ENCODE measurements at regions not wholly inside any gene's neighbourhood (a gene's known extent, or its start where the extent isn't known, plus 50 kb on each side); places are given as distances from the start of the nearest gene placed in this dataset.

GRCh38 chr4:96136056-96136455 is 296.2 kb downstream of the PDHA2 start:
- H3K4me3 ChIP-seq = no peak overlapping the region
- no peaks in the 10 kb centered on the region for H3K9me3 ChIP-seq (replicated peaks; ENCODE audit: control insufficient read depth, insufficient read depth, low read length)
- CTCF ChIA-PET = interaction anchor here (1.3 kb wide), 1 partner anchor 9 kb away, joined by 3 read pairs; no protein-coding TSS in a partner anchor
- H4K20me1 ChIP-seq (ENCODE audit: control insufficient read depth, insufficient read depth) = no peaks in the 10 kb centered on the region
- H3K4me1 ChIP-seq (ENCODE audit: control insufficient read depth, insufficient read depth, low read length) = no peaks in the 10 kb centered on the region
- no peak for DNase-seq (ENCODE audit: low read depth, low spot score)
- no peak for ATAC-seq
- WGBS (ENCODE audit: insufficient coverage, insufficient replicate concordance, low lambda C conversion rate, missing lambda C conversion rate) = 0% methylated on average over 2 of the region's 2 CpGs
- no peak for TF ChIP-seq RCOR1 (conservative IDR thresholded peaks at IDR 0.05; ENCODE audit: low read depth, low read length)
- TF ChIP-seq ESRRA (IDR thresholded peaks at IDR 0.05; ENCODE audit: low read length) = no peak
- TF ChIP-seq DPF2 (IDR thresholded peaks at IDR 0.05) = no peak
- TF ChIP-seq TAF1 (IDR thresholded peaks at IDR 0.05; ENCODE audit: borderline replicate concordance, low read depth, low read length) = no peak
- TF ChIP-seq PKNOX1 (IDR thresholded peaks at IDR 0.05) = no peak
- TF ChIP-seq NR2C1 (IDR thresholded peaks at IDR 0.05) = no peak
- TF ChIP-seq SRF (IDR thresholded peaks at IDR 0.05; ENCODE audit: low read depth in 2 of 2, low read length in 2 of 2) = no peak
- TF ChIP-seq POLR2AphosphoS5 (IDR thresholded peaks at IDR 0.05; ENCODE audit: low read length) = no peak
- TF ChIP-seq WRNIP1 (IDR thresholded peaks at IDR 0.05; ENCODE audit: borderline replicate concordance, low read depth, low read length) = no peak
- TF ChIP-seq IRF4 (IDR thresholded peaks at IDR 0.05; ENCODE audit: low read depth, low read length) = no peak
- no peak for TF ChIP-seq RAD51 (IDR thresholded peaks at IDR 0.05)
- no peak for TF ChIP-seq POLR2AphosphoS2 (IDR thresholded peaks at IDR 0.05; ENCODE audit: low read depth, low read length)
- no peak for TF ChIP-seq IKZF2 (IDR thresholded peaks at IDR 0.05)
- TF ChIP-seq CBX5 (IDR thresholded peaks at IDR 0.05; ENCODE audit: low read depth) = no peak
- no peak for TF ChIP-seq SMARCA5 (IDR thresholded peaks at IDR 0.05)
- TF ChIP-seq ZBTB4 (CRISPR knock-in tag; IDR thresholded peaks at IDR 0.05) = no peak
- no peak for TF ChIP-seq E2F8 (IDR thresholded peaks at IDR 0.05; ENCODE audit: low read depth, partially characterized antibody)
- no peak for TF ChIP-seq PAX8 (IDR thresholded peaks at IDR 0.05)
- TF ChIP-seq IRF5 (IDR thresholded peaks at IDR 0.05; ENCODE audit: borderline replicate concordance) = no peak
- TF ChIP-seq RUNX3 (IDR thresholded peaks at IDR 0.05; ENCODE audit: low read length) = no peak
- no TSS peak for BruUV-seq (replicated peaks)
- FAIRE-seq = no peak
- H3K27me3 ChIP-seq (replicated peaks in 1 of 2; ENCODE audit: control insufficient read depth in 2 of 2, insufficient read depth in 2 of 2, low read length in 1 of 2) = no peaks in the 10 kb centered on the region
- H3K4me2 ChIP-seq (ENCODE audit: control insufficient read depth, insufficient read depth) = no peak overlapping the region
- no peak overlapping the region for H3K27ac ChIP-seq (ENCODE audit: control insufficient read depth, insufficient read depth)
- H2AFZ ChIP-seq (ENCODE audit: control insufficient read depth, low read depth, low read length) = no peak overlapping the region
- in situ Hi-C loops (cut with MboI) (no loop called here), intact Hi-C loops (cut with micrococcal nuclease; ENCODE audit: unreplicated experiment) (no loop called here)
- RAD21 ChIA-PET (ENCODE audit: unreplicated experiment) = no interaction called here
- H3K79me2 ChIP-seq (ENCODE audit: control insufficient read depth, insufficient read depth, low read length) = no peaks in the 10 kb centered on the region
- POLR2A ChIA-PET = no interaction called here
- no peak overlapping the region for H3K9ac ChIP-seq (ENCODE audit: control insufficient read depth, insufficient read depth, low read length)
- SMC1A ChIA-PET (ENCODE audit: uncharacterized antibody, unreplicated experiment) = no interaction called here
- H3K36me3 ChIP-seq (ENCODE audit: control insufficient read depth in 2 of 2, insufficient read depth in 2 of 2, low read length in 1 of 2) = no peaks in the 10 kb centered on the region

Data from GM12878 (cell line).